BLaER1 treated with 17β-estradiol and CSF1 and Interleukin-3, amounts not matched to agents 10 nM and 100 nM (cell line): ENCODE measurements at regions not wholly inside any gene's neighbourhood (a gene's known extent, or its start where the extent isn't known, plus 50 kb on each side); places are given as distances from the start of the nearest gene placed in this dataset.

Source experiments
- H3K27ac ChIP-seq, 11 experiments: shearing (Covaris generic); formaldehyde crosslinking; 2 replicates each; pipeline ENCODE4 v1.8.1; 2022
- H3K27me3 ChIP-seq, 11 experiments: shearing (Covaris generic); formaldehyde crosslinking; 2 replicates each; pipeline ENCODE4 v1.8.1; 2022
- H3K36me3 ChIP-seq, 11 experiments: shearing (Covaris generic); formaldehyde crosslinking; 2 replicates each; pipeline ENCODE4 v1.8.1; 2022
- H3K4me1 ChIP-seq, 10 experiments: shearing (Covaris generic); formaldehyde crosslinking; 2 replicates each; pipeline ENCODE4 v1.8.1; 2022
- H3K4me2 ChIP-seq, 11 experiments: shearing (Covaris generic); formaldehyde crosslinking; 2 replicates each; pipeline ENCODE4 v1.8.1; 2022
- H3K4me3 ChIP-seq, 10 experiments: shearing (Covaris generic); formaldehyde crosslinking; 2 replicates each; pipeline ENCODE4 v1.8.1; 2022
- H3K9ac ChIP-seq, 11 experiments: shearing (Covaris generic); formaldehyde crosslinking; 2 replicates each; pipeline ENCODE4 v1.8.1; 2022
- H3K9me3 ChIP-seq, 11 experiments: shearing (Covaris generic); formaldehyde crosslinking; replicated peaks in 1 of 11; 2 replicates each; pipeline ENCODE4 v1.8.1; 2022
- H4K20me1 ChIP-seq, 11 experiments: shearing (Covaris generic); formaldehyde crosslinking; 2 replicates each; pipeline ENCODE4 v1.8.1; 2022
- Cebpa-rat ChIP-seq, 11 experiments: shearing (Covaris generic); IDR thresholded peaks; 2 replicates each; pipeline ENCODE4 v1.8.1; 2022

DNA sequence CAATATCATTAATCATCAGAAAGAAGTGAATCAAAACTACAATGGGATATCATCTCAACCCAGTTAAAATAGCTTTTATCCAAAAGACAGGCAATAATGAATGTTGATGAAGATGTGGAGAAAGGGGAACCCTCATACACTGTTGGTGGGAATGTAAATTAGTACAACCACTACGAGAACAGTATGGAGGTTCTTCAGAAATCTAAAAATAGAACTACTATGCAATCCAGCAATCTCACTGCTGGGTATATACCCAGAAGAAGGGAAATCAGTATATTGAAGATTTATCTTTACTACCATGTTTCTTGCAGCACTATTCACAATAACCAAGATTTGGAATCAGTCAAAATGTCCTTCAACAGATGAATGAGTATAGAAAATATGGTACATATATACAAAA, 189.8 kb downstream of the HHIPL2 start:
- Histone ChIP-seq H3K4me3 (no peak overlapping the region), H3K4me1 (no peaks in the 10 kb centered on the region), H3K36me3 (no peaks in the 10 kb centered on the region), H3K27ac (no peak overlapping the region), H3K27me3 (no peaks in the 10 kb centered on the region), H4K20me1 (no peaks in the 10 kb centered on the region), H3K4me2 (no peak overlapping the region), H3K9ac (no peak overlapping the region), H3K9me3 (peaks cover 0 to 9% (median 3%) of the 10 kb centered on the region in 11 experiments; a peak in 3 of 22 replicates)
- no peak for TF ChIP-seq Cebpa-rat (IDR thresholded peaks at IDR 0.05)

DNA sequence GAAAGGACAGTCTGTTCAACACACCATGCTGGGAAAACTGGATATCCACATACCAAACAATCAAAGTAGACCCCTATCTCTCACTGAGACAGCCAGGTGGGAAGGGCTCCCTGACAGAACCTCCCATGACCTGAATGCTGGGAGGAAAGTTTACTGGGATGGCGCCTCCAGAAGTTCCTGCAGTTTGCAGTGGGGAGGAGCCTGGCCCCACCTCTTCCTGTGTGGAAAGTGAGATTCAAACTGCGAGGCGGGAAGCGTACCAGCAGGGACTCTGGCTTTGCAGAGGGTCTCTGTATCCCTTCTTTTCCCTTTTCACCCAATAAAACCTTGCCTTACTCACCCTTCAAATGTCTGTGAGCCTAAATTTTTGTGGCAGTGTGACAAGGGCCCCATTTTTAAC, 190.7 kb downstream of the HHIPL2 start:
- no peak overlapping the region for H3K4me3 ChIP-seq
- no peaks in the 10 kb centered on the region for H3K4me1 ChIP-seq
- H3K9ac ChIP-seq, result no peak overlapping the region
- no peak overlapping the region for H3K27ac ChIP-seq
- no peak overlapping the region for H3K4me2 ChIP-seq
- no peaks in the 10 kb centered on the region for H3K36me3 ChIP-seq
- H4K20me1 ChIP-seq, result no peaks in the 10 kb centered on the region
- TF ChIP-seq Cebpa-rat (IDR thresholded peaks at IDR 0.05), result no peak
- peaks cover 0 to 9% (median 3%) of the 10 kb centered on the region in 11 experiments; a peak in 3 of 22 replicates for H3K9me3 ChIP-seq
- H3K27me3 ChIP-seq, result no peaks in the 10 kb centered on the region

DNA sequence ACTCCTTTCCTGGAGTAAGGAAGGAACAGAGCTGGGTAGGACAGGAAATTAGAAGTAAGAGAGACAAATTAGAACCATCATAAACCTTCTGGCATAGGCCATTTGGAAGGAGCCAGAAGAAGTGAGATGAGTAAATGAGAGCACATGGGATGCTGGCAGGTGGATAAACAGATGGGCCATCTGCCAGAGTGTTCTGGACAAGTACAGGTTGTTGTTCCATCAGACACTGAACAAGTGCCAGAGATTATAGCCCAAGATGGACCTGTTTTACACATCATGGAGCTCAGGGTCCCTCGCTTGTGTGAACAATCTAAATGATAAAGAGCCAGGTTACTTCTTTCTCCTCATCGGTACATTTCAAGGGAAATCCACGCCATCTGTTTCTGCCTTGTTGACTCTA, 200.3 kb downstream of the HHIPL2 start:
- Histone ChIP-seq H3K4me1 (no peaks in the 10 kb centered on the region), H3K27me3 (no peaks in the 10 kb centered on the region), H3K9ac (no peak overlapping the region), H3K9me3 (no peaks in the 10 kb centered on the region), H4K20me1 (no peaks in the 10 kb centered on the region), H3K27ac (no peak overlapping the region), H3K4me2 (no peak overlapping the region), H3K36me3 (no peaks in the 10 kb centered on the region), H3K4me3 (no peak overlapping the region)
- TF ChIP-seq Cebpa-rat (IDR thresholded peaks at IDR 0.05), result no peak

DNA sequence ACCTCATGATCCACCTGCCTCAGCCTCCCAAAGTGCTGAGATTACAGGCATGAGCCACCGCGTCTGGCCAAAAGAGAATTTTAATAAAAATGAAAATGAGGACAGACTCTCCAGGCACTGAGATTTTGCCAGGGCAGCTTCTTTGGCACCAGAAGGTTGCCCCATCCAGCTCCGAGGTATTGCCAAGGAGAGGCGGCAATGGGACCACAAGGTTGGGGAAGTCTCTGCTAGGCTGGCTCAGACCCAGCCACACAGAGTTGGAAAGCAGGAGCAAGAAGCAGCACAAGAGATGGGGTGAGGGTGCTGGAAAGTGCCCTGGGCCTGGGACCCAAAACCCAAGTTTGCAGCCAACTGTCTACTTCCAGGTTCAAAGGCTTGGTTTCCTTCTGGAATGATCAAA, 200.9 kb downstream of the HHIPL2 start:
- Histone ChIP-seq H3K36me3 (no peaks in the 10 kb centered on the region), H4K20me1 (no peaks in the 10 kb centered on the region), H3K9ac (no peak overlapping the region), H3K9me3 (no peaks in the 10 kb centered on the region), H3K4me2 (no peak overlapping the region), H3K27me3 (no peaks in the 10 kb centered on the region), H3K4me3 (no peak overlapping the region), H3K4me1 (no peaks in the 10 kb centered on the region), H3K27ac (no peak overlapping the region)
- no peak for TF ChIP-seq Cebpa-rat (IDR thresholded peaks at IDR 0.05)

DNA sequence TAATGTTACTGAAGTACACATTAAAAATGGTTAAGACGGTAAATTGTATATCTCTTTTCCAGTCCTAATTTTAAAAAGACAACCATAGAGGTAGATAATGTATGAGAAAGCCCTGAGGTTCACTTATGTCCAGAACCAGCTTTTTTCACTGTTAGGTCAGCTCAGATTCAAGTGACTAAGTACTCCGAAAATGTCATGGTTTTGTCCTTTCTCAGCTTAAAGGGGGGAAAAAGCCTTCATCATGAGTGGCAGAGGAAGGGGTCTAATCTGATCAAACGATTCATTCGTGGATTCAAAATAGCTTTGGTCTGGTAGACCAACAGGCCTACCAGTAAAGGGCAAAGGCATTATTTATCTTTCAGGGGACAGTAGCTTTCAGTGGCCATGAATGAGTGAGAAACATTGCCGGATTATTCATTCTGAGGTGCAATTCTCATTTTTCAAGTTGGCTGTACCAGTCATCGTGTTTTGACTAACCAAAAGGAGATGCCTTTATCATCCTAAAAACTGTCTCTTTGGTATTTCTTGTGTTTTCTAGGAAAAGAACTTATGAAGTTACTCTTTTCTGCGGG, 208.4 kb downstream of the HHIPL2 start:
- no peak overlapping the region for H3K27ac ChIP-seq
- H3K9ac ChIP-seq, result no peak overlapping the region
- no peaks in the 10 kb centered on the region for H3K4me1 ChIP-seq
- no peaks in the 10 kb centered on the region for H3K9me3 ChIP-seq
- no peaks in the 10 kb centered on the region for H3K27me3 ChIP-seq
- TF ChIP-seq Cebpa-rat (IDR thresholded peaks at IDR 0.05), result no peak
- H4K20me1 ChIP-seq, result no peaks in the 10 kb centered on the region
- H3K4me3 ChIP-seq, result no peak overlapping the region
- H3K36me3 ChIP-seq, result no peaks in the 10 kb centered on the region
- H3K4me2 ChIP-seq, result no peak overlapping the region

DNA sequence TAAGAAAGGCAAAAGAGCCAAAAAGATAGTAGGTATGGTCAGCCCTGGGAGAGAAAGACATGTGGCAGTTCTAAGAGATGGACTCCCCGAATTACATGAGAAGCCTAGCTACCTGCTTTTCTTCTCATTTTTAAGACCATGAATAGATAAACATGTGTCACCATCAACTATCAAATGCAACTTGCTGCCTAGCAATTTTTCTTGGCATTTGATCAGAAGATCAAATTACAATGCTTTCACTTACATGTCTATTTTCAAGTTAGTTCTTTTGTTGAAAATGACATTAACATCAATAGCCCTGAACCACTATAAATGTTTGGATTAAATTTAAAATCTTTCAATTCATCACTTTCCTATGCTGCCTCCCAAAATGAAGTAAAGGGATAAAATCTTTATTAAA, 212.3 kb downstream of the HHIPL2 start:
- no peak for TF ChIP-seq Cebpa-rat (IDR thresholded peaks at IDR 0.05)
- Histone ChIP-seq H3K9me3 (no peaks in the 10 kb centered on the region), H3K4me2 (no peak overlapping the region)

DNA sequence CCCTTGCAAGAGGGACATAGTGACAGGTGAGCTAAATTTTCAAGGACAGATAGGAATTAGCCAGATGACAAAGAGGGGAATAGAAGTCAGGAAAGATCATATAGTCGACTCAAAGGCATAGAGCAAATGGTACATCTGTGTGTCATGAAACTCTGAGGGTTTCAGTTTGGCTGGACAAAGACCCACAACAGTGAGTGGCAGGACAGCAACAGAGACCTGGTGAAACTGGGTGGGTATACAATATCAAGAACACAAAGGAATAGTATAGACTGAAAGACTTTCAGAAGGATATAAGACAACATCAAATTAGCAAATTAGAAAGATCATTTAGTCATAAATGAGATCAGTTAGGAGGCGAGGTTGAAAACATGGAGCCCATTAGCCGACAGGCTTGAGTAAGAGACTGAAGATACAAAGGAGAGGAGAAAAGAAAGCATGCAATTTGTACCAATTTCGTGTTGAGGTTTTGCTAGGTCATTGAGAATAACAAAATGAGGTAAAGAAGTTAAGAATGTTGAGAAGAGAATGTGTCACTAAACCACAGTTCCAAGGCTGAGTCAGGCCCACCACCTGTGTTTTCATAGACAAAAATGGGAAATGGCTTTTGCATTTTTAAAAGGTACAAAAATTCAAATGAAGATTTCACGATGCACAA, 213.8 kb downstream of the HHIPL2 start:
- TF ChIP-seq Cebpa-rat (IDR thresholded peaks at IDR 0.05), result no peak
- Histone ChIP-seq H3K27me3 (no peaks in the 10 kb centered on the region), H3K9ac (no peak overlapping the region), H3K9me3 (no peaks in the 10 kb centered on the region), H4K20me1 (no peaks in the 10 kb centered on the region), H3K4me2 (no peak overlapping the region), H3K4me3 (no peak overlapping the region), H3K27ac (no peak overlapping the region), H3K4me1 (peaks cover 0 to 5% (median 0%) of the 10 kb centered on the region in 10 experiments; a peak in 2 of 20 replicates), H3K36me3 (no peaks in the 10 kb centered on the region)

More for the DNA sequence above, 212.3 kb downstream of the HHIPL2 start:
- no peak overlapping the region for H3K27ac ChIP-seq
- H4K20me1 ChIP-seq, result no peaks in the 10 kb centered on the region
- no peaks in the 10 kb centered on the region for H3K27me3 ChIP-seq
- no peak overlapping the region for H3K9ac ChIP-seq
- H3K4me1 ChIP-seq, result peaks cover 0 to 5% (median 0%) of the 10 kb centered on the region in 10 experiments; a peak in 2 of 20 replicates
- H3K36me3 ChIP-seq, result no peaks in the 10 kb centered on the region
- H3K4me3 ChIP-seq, result no peak overlapping the region

DNA sequence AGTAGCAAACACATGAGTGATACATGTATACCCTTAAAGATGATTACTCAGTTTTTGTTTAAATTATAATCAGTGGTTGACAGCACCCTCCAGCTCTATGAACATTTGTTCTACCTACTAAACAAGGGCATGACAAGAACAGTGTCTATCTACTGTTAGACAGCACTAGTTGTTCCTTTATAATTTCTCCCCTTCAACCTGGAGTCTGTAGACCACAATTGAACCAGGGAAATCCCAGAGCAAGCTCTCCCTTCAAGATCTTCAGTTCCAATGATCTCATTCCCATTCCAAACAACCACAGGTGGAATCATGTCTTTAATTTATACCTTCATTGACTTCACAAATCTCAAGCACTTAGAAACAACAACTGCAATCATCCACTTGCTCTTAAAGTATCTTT, 216.1 kb downstream of the HHIPL2 start:
- Histone ChIP-seq H3K9me3 (no peaks in the 10 kb centered on the region), H3K36me3 (no peaks in the 10 kb centered on the region), H3K4me1 (peaks cover 0 to 5% (median 0%) of the 10 kb centered on the region in 10 experiments; a peak in 2 of 20 replicates), H3K27ac (no peak overlapping the region), H3K9ac (no peak overlapping the region), H3K27me3 (no peaks in the 10 kb centered on the region), H3K4me2 (no peak overlapping the region), H3K4me3 (no peak overlapping the region), H4K20me1 (no peaks in the 10 kb centered on the region)
- no peak for TF ChIP-seq Cebpa-rat (IDR thresholded peaks at IDR 0.05)

DNA sequence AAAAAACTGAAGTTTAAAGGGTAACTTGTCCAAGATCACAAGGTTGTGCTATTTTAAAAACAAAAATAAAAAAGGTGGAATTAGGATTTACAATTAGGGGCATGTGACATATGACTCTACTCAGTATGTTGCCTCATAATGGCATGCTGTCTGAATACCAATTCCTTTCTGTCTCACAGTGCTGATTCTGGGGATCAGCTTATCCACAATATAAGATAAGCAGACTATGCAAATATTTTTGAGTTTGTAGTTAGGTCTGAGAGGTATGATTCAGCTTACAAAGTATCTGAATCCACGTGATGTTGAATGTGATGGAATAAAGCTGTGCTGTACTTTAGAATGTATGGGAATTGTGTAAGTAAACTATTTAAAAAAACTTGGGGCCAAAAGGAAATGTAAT, 216.6 kb downstream of the HHIPL2 start:
- no peaks in the 10 kb centered on the region for H3K36me3 ChIP-seq
- no peak overlapping the region for H3K27ac ChIP-seq
- no peak overlapping the region for H3K9ac ChIP-seq
- peaks cover 0 to 5% (median 0%) of the 10 kb centered on the region in 10 experiments; a peak in 2 of 20 replicates for H3K4me1 ChIP-seq
- H3K27me3 ChIP-seq, result no peaks in the 10 kb centered on the region
- no peaks in the 10 kb centered on the region for H4K20me1 ChIP-seq
- no peak overlapping the region for H3K4me2 ChIP-seq
- TF ChIP-seq Cebpa-rat (IDR thresholded peaks at IDR 0.05), result no peak
- no peaks in the 10 kb centered on the region for H3K9me3 ChIP-seq
- H3K4me3 ChIP-seq, result no peak overlapping the region

DNA sequence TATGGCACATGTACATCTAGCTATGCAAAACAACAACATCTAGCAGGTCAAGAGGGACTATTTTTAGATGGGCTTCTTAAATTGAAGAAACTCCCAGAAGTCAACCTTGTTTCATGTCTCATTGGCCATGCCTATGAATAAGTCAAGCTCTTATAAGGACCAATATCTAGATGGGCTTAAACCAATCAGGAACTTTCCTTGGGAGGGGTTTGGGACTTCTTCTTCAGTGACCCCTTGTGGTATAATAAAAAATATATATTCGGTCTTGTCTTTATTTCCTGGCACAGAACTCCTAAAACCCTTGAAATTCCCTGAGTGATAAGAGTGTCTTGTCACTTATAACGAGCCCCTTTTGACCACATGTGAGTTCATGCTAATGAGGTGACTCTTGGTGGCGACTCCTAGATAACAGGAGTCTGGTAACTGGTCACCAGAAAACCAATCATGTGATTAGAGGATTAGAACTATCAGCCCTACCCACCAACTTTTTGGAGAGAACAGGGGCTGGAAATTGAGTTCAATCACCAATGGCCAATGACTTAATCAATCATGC, 218.3 kb downstream of the HHIPL2 start:
- Histone ChIP-seq H3K9ac (no peak overlapping the region), H3K4me2 (no peak overlapping the region), H3K4me3 (no peak overlapping the region), H3K36me3 (no peaks in the 10 kb centered on the region), H3K27me3 (no peaks in the 10 kb centered on the region), H3K4me1 (peaks cover 0 to 5% (median 0%) of the 10 kb centered on the region in 10 experiments; a peak in 2 of 20 replicates), H3K9me3 (no peaks in the 10 kb centered on the region), H3K27ac (no peak overlapping the region), H4K20me1 (no peaks in the 10 kb centered on the region)
- TF ChIP-seq Cebpa-rat (IDR thresholded peaks at IDR 0.05), result no peak
